Suppressor macrophage treated with lipopolysaccharide for 4 hours (primary cell): ENCODE measurements at regions not wholly inside any gene's neighbourhood (a gene's known extent, or its start where the extent isn't known, plus 50 kb on each side); places are given as distances from the start of the nearest gene placed in this dataset.
A peak's percentile ranks its signal among the peaks of the same experiment; 100 is the strongest.

ENCODE experiments used
- DNase-seq: peaks from one replicate; pipeline ENCODE4 v3.0.0-alpha.2; 2020

GRCh38 chr1:199170711-199171110 lies 531.9 kb downstream of the PTPRC start:
- DNase-seq: no peak

- DNase-seq: peak; percentile 11
Measured at GRCh38 chr1:199172171-199173124, 533.6 kb downstream of the PTPRC start.

GRCh38 chr1:199173356-199173755 lies 534.5 kb downstream of the PTPRC start:
- DNase-seq: peak; percentile 65

GRCh38 chr1:199174336-199174735 lies 535.5 kb downstream of the PTPRC start:
- DNase-seq: no peak

GRCh38 chr1:199176713-199177112 lies 537.9 kb downstream of the PTPRC start:
- no peak for DNase-seq

GRCh38 chr1:199177241-199177640 lies 538.4 kb downstream of the PTPRC start:
- DNase-seq: no peak

- no peak for DNase-seq
Measured at GRCh38 chr1:199178646-199179045, 539.8 kb downstream of the PTPRC start.

- no peak for DNase-seq
Measured at GRCh38 chr1:199182186-199182843, 543.5 kb downstream of the PTPRC start.

GRCh38 chr1:199184180-199184579 lies 545.3 kb downstream of the PTPRC start:
- DNase-seq: no peak

- no peak for DNase-seq
Measured at GRCh38 chr1:199194862-199195261, 556.0 kb downstream of the PTPRC start.

GRCh38 chr1:199197695-199198094 lies 558.9 kb downstream of the PTPRC start:
- DNase-seq: no peak

GRCh38 chr1:199202331-199202730 lies 563.5 kb downstream of the PTPRC start:
- no peak for DNase-seq

GRCh38 chr1:199204231-199204630 lies 565.4 kb downstream of the PTPRC start:
- DNase-seq: no peak

- DNase-seq: no peak
Measured at GRCh38 chr1:199205740-199206441, 567.1 kb downstream of the PTPRC start.

GRCh38 chr1:199208847-199209246 lies 570.0 kb downstream of the PTPRC start:
- no peak for DNase-seq

GRCh38 chr1:199218065-199218464 lies 579.2 kb downstream of the PTPRC start:
- no peak for DNase-seq

- DNase-seq: no peak
Measured at GRCh38 chr1:199218533-199218932, 579.7 kb downstream of the PTPRC start.

- no peak for DNase-seq
Measured at GRCh38 chr1:199220031-199220430, 581.2 kb downstream of the PTPRC start.

GRCh38 chr1:199221371-199222150 lies 582.7 kb downstream of the PTPRC start:
- DNase-seq: no peak

GRCh38 chr1:199223936-199224335 lies 585.1 kb downstream of the PTPRC start:
- DNase-seq: no peak

GRCh38 chr1:199226163-199226562 lies 587.3 kb downstream of the PTPRC start:
- DNase-seq: peak; percentile 81

- DNase-seq: peak; percentile 16
Measured at GRCh38 chr1:199242147-199242546, 603.3 kb downstream of the PTPRC start.

- DNase-seq: no peak
Measured at GRCh38 chr1:199242601-199243000, 603.8 kb downstream of the PTPRC start.
